Ishikawa (cell line): ENCODE measurements at regions not wholly inside any gene's neighbourhood (a gene's known extent, or its start where the extent isn't known, plus 50 kb on each side); places are given as distances from the start of the nearest gene placed in this dataset.

Source experiments
- CEBPB ChIP-seq: IDR thresholded peaks from 2 replicates; pipeline ENCODE4 v1.6.1; 2012
- CREB1 ChIP-seq: IDR thresholded peaks from 2 replicates; pipeline ENCODE4 v1.6.1; 2012; ENCODE audit warnings: low read depth
- EGR1 ChIP-seq: IDR thresholded peaks from 2 replicates; pipeline ENCODE4 v1.6.1; 2012
- EP300 ChIP-seq: IDR thresholded peaks from 2 replicates; pipeline ENCODE4 v1.6.1; 2012; ENCODE audit warnings: borderline replicate concordance
- FOXM1 ChIP-seq: IDR thresholded peaks from 2 replicates; pipeline ENCODE4 v1.6.1; 2012; ENCODE audit warnings: low read depth, borderline replicate concordance
- MAX ChIP-seq: IDR thresholded peaks from 2 replicates; pipeline ENCODE4 v1.6.1; 2012
- NFIC ChIP-seq: IDR thresholded peaks from 2 replicates; pipeline ENCODE4 v1.6.1; 2012
- RAD21 ChIP-seq: IDR thresholded peaks from 2 replicates; pipeline ENCODE4 v1.6.1; 2012; ENCODE audit warnings: low read depth
- REST ChIP-seq: IDR thresholded peaks from 2 replicates; pipeline ENCODE4 v1.6.1; 2012; ENCODE audit warnings: low read depth, mild to moderate bottlenecking
- TAF1 ChIP-seq: IDR thresholded peaks from 2 replicates; pipeline ENCODE4 v1.6.1; 2012; ENCODE audit warnings: low read depth, mild to moderate bottlenecking
- TCF12 ChIP-seq: IDR thresholded peaks from 2 replicates; pipeline ENCODE4 v1.6.1; 2012; ENCODE audit warnings: low read depth
- TEAD4 ChIP-seq: IDR thresholded peaks from 2 replicates; pipeline ENCODE4 v1.6.1; 2012
- USF1 ChIP-seq: IDR thresholded peaks from 2 replicates; pipeline ENCODE4 v1.6.1; 2012
- YY1 ChIP-seq: IDR thresholded peaks from 2 replicates; pipeline ENCODE4 v1.6.1; 2012; ENCODE audit warnings: low read depth
- ZBTB7A ChIP-seq: IDR thresholded peaks from 2 replicates; pipeline ENCODE4 v1.6.1; 2012; ENCODE audit warnings: low read depth

- TF ChIP-seq EP300 (no peak), USF1 (no peak), NFIC (no peak), YY1 (no peak), REST (no peak), EGR1 (no peak), RAD21 (no peak), TEAD4 (no peak), TCF12 (no peak), MAX (no peak), CEBPB (no peak), TAF1 (no peak), FOXM1 (no peak), ZBTB7A (no peak), CREB1 (no peak)
Measured at GRCh38 chr13:50722440-50723125, 120.9 kb downstream of the DLEU7 start.

GRCh38 chr13:50724438-50724837, 119.1 kb downstream of the DLEU7 start:
- no peak for TF ChIP-seq YY1
- TF ChIP-seq CEBPB, result no peak
- TF ChIP-seq TAF1, result no peak
- TF ChIP-seq NFIC, result no peak
- no peak for TF ChIP-seq ZBTB7A
- TF ChIP-seq CREB1, result no peak
- no peak for TF ChIP-seq MAX
- TF ChIP-seq EGR1, result no peak
- no peak for TF ChIP-seq REST
- no peak for TF ChIP-seq FOXM1
- no peak for TF ChIP-seq USF1
- TF ChIP-seq EP300, result no peak
- TF ChIP-seq TCF12, result no peak
- no peak for TF ChIP-seq RAD21
- no peak for TF ChIP-seq TEAD4

- TF ChIP-seq CREB1, result no peak
- no peak for TF ChIP-seq NFIC
- TF ChIP-seq YY1, result no peak
- no peak for TF ChIP-seq TEAD4
- TF ChIP-seq TAF1, result no peak
- TF ChIP-seq FOXM1, result no peak
- TF ChIP-seq MAX, result no peak
- no peak for TF ChIP-seq REST
- TF ChIP-seq EGR1, result no peak
- TF ChIP-seq ZBTB7A, result no peak
- TF ChIP-seq CEBPB, result no peak
- no peak for TF ChIP-seq EP300
- no peak for TF ChIP-seq RAD21
- no peak for TF ChIP-seq TCF12
- TF ChIP-seq USF1, result no peak
Measured at GRCh38 chr13:50724913-50725312, 118.6 kb downstream of the DLEU7 start.
